A673 (cell line): ENCODE measurements at regions not wholly inside any gene's neighbourhood (a gene's known extent, or its start where the extent isn't known, plus 50 kb on each side); places are given as distances from the start of the nearest gene placed in this dataset.

ENCODE experiments used
- BruUV-seq: library from RNA; stranded (reverse); fragments of 400-500 nt; replicated peaks from 2 replicates; lab custom pipeline; 2021; lab: Mats Ljungman, UMichigan
- CTCF ChIA-PET: fragments of 300-600 bp; sonication (Branson Sonifier 250); formaldehyde crosslinking; loops from one replicate; lab custom pipeline; 2022; ENCODE audit warnings: antibody characterized with exemption; lab: Charles Lee
- POLR2A ChIA-PET: fragments of 300-600 bp; sonication (Branson Sonifier 250); formaldehyde crosslinking; loops from one replicate; lab custom pipeline; 2022; ENCODE audit warnings: antibody characterized with exemption; ENCODE audit not compliant: low non-redundant PET; lab: Charles Lee
- DNase-seq: peaks from one replicate; pipeline ENCODE4 v3.0.0-alpha.2; 2015; ENCODE audit warnings: low spot score
- H3K27ac ChIP-seq: fragments of 200-600 bp; sonication (generic); 2 replicates; pipeline ENCODE4 v1.5.1; 2016; ENCODE audit warnings: mixed run types, low read depth, mild to moderate bottlenecking, mixed read lengths, antibody characterized with exemption, low read length; ENCODE audit not compliant: poor library complexity, severe bottlenecking
- H3K27me3 ChIP-seq: fragments of 200-600 bp; sonication (generic); replicated peaks from 2 replicates; pipeline ENCODE4 v1.6.1; 2017; ENCODE audit warnings: mixed run types, low read depth, mild to moderate bottlenecking, mixed read lengths, antibody characterized with exemption, low read length; ENCODE audit not compliant: insufficient read depth, poor library complexity
- H3K36me3 ChIP-seq: fragments of 200-600 bp; sonication (generic); 2 replicates; pipeline ENCODE4 v1.6.1; 2016; ENCODE audit warnings: mixed run types, mild to moderate bottlenecking, mixed read lengths, antibody characterized with exemption, low read length; ENCODE audit not compliant: insufficient read depth, poor library complexity, severe bottlenecking
- H3K4me1 ChIP-seq: fragments of 200-600 bp; sonication (generic); 2 replicates; pipeline ENCODE4 v1.6.1; 2017; ENCODE audit warnings: mixed run types, mild to moderate bottlenecking, mixed read lengths, antibody characterized with exemption, low read length; ENCODE audit not compliant: insufficient read depth, poor library complexity, severe bottlenecking
- H3K4me3 ChIP-seq: fragments of 200-600 bp; sonication (generic); 2 replicates; pipeline ENCODE4 v1.5.1; 2016; ENCODE audit warnings: low read depth, mixed run types, mild to moderate bottlenecking, mixed read lengths, low read length; ENCODE audit not compliant: poor library complexity, severe bottlenecking
- H3K9me3 ChIP-seq: fragments of 200-600 bp; sonication (generic); 2 replicates; pipeline ENCODE4 v1.6.1; 2016; ENCODE audit warnings: mixed run types, low read depth, mild to moderate bottlenecking, mixed read lengths, antibody characterized with exemption, low read length; ENCODE audit not compliant: poor library complexity, severe bottlenecking
- CTCF ChIP-seq: fragments of 300-800, 200-600 bp; sonication (generic); conservative IDR thresholded peaks from 2 replicates; pipeline ENCODE4 v1.5.1; 2017; ENCODE audit warnings: low read depth, mild to moderate bottlenecking, antibody characterized with exemption, low read length, moderate library complexity, mixed read lengths
- EZH2 ChIP-seq: fragments of 200-600 bp; sonication (generic); IDR thresholded peaks from 2 replicates; pipeline ENCODE4 v1.6.1; 2017; ENCODE audit warnings: borderline replicate concordance, low read depth, mild to moderate bottlenecking, mixed read lengths, antibody characterized with exemption, low read length; ENCODE audit not compliant: poor library complexity, severe bottlenecking
- intact Hi-C: fragments of 100-400 bp; cut with micrococcal nuclease; formaldehyde crosslinking; loops from one replicate; pipeline ENCODE4 v1.10.0; 2022; ENCODE audit not compliant: unreplicated experiment

- Histone ChIP-seq H3K27me3 (no peaks in the 10 kb centered on the region), H3K4me3 (no peak overlapping the region), H3K4me1 (peaks cover 30% of the 10 kb centered on the region), H3K36me3 (no peaks in the 10 kb centered on the region), H3K9me3 (no peaks in the 10 kb centered on the region), H3K27ac (no peak overlapping the region)
- DNase-seq = no peak
- BruUV-seq = no TSS peak
- TF ChIP-seq CTCF = no peak
- no peak for TF ChIP-seq EZH2
- POLR2A ChIA-PET = no interaction called here
- CTCF ChIA-PET = no interaction called here
- intact Hi-C loops = no loop called here
Measured at GRCh38 chr5:52255308-52255707, 532.4 kb upstream of the ITGA1 start.

GRCh38 chr5:52262844-52263243 is 524.9 kb upstream of the ITGA1 start:
- no TSS peak for BruUV-seq
- ChIA-PET POLR2A (no interaction called here), CTCF (no interaction called here)
- Histone ChIP-seq H3K36me3 (no peaks in the 10 kb centered on the region), H3K4me3 (no peak overlapping the region), H3K27ac (no peak overlapping the region), H3K9me3 (no peaks in the 10 kb centered on the region), H3K4me1 (peaks cover 14% of the 10 kb centered on the region), H3K27me3 (no peaks in the 10 kb centered on the region)
- intact Hi-C loops = no loop called here
- DNase-seq = no peak
- TF ChIP-seq EZH2 = no peak
- TF ChIP-seq CTCF = no peak

GRCh38 chr5:52269401-52269800 is 518.3 kb upstream of the ITGA1 start:
- Histone ChIP-seq H3K27me3 (no peaks in the 10 kb centered on the region), H3K27ac (peak overlapping the region; percentile 8), H3K9me3 (no peaks in the 10 kb centered on the region), H3K4me1 (peaks cover 25% of the 10 kb centered on the region), H3K4me3 (peak overlapping the region; percentile 31), H3K36me3 (no peaks in the 10 kb centered on the region)
- TF ChIP-seq EZH2 (no peak), CTCF (no peak)
- intact Hi-C loops = no loop called here
- BruUV-seq = no TSS peak
- DNase-seq = peak; percentile 60
- ChIA-PET POLR2A (no interaction called here), CTCF (no interaction called here)
